HG03159 (cell line): ENCODE measurements at regions not wholly inside any gene's neighbourhood (a gene's known extent, or its start where the extent isn't known, plus 50 kb on each side); places are given as distances from the start of the nearest gene placed in this dataset.

Experiments used
- ATAC-seq: cut with Tn5 transposase; IDR thresholded peaks from one replicate; pipeline ENCODE4 v1.9.1; 2021; ENCODE audit warnings: mild to moderate bottlenecking, moderate library complexity; ENCODE audit not compliant: unreplicated experiment

GRCh38 chr12:60980558-60980957 is 1279.6 kb upstream of the USP15 start:
- ATAC-seq, result no peak

GRCh38 chr12:60981473-60981872 is 1278.7 kb upstream of the USP15 start:
- no peak for ATAC-seq

- ATAC-seq, result no peak
These were observed 1268.1 kb upstream of the USP15 start for GRCh38 chr12:60992087-60992486.

- ATAC-seq, result no peak
These were observed 1264.9 kb upstream of the USP15 start for GRCh38 chr12:60995256-60995825.

GRCh38 chr12:60997869-60998378 is 1262.3 kb upstream of the USP15 start:
- no peak for ATAC-seq

- no peak for ATAC-seq
These were observed 1251.0 kb upstream of the USP15 start for GRCh38 chr12:61009192-61009591.

- no peak for ATAC-seq
These were observed 1248.3 kb upstream of the USP15 start for GRCh38 chr12:61011767-61012423.

- ATAC-seq, result no peak
These were observed 1241.6 kb upstream of the USP15 start for GRCh38 chr12:61018571-61018970.

GRCh38 chr12:61023231-61023630 is 1237.0 kb upstream of the USP15 start:
- no peak for ATAC-seq

GRCh38 chr12:61029516-61029915 is 1230.7 kb upstream of the USP15 start:
- no peak for ATAC-seq

- no peak for ATAC-seq
These were observed 1222.4 kb upstream of the USP15 start for GRCh38 chr12:61037792-61038191.

- no peak for ATAC-seq
These were observed 1216.4 kb upstream of the USP15 start for GRCh38 chr12:61043838-61044237.

- no peak for ATAC-seq
These were observed 1215.4 kb upstream of the USP15 start for GRCh38 chr12:61044766-61045165.

- no peak for ATAC-seq
These were observed 1189.4 kb upstream of the USP15 start for GRCh38 chr12:61070640-61071414.

- ATAC-seq, result no peak
These were observed 1187.5 kb upstream of the USP15 start for GRCh38 chr12:61072717-61073116.

GRCh38 chr12:61095111-61095510 is 1165.1 kb upstream of the USP15 start:
- no peak for ATAC-seq

- ATAC-seq, result no peak
These were observed 1162.1 kb upstream of the USP15 start for GRCh38 chr12:61098031-61098580.

GRCh38 chr12:61107118-61107517 is 1153.1 kb upstream of the USP15 start:
- no peak for ATAC-seq

- ATAC-seq, result no peak
These were observed 1149.0 kb upstream of the USP15 start for GRCh38 chr12:61111218-61111617.

GRCh38 chr12:61137677-61138414 is 1122.4 kb upstream of the USP15 start:
- ATAC-seq, result no peak

- no peak for ATAC-seq
These were observed 1121.8 kb upstream of the USP15 start for GRCh38 chr12:61138415-61138759.
